Putamen (tissue), 1 donor: ENCODE measurements at regions not wholly inside any gene's neighbourhood (a gene's known extent, or its start where the extent isn't known, plus 50 kb on each side); places are given as distances from the start of the nearest gene placed in this dataset.

Experiments used
- DNase-seq: peaks from one replicate; pipeline ENCODE4 v3.0.0-alpha.2; 2016; ENCODE audit warnings: low spot score

- no peak for DNase-seq
Measured at GRCh38 chr21:15241997-15242736, 177.4 kb upstream of the NRIP1 start.

DNA sequence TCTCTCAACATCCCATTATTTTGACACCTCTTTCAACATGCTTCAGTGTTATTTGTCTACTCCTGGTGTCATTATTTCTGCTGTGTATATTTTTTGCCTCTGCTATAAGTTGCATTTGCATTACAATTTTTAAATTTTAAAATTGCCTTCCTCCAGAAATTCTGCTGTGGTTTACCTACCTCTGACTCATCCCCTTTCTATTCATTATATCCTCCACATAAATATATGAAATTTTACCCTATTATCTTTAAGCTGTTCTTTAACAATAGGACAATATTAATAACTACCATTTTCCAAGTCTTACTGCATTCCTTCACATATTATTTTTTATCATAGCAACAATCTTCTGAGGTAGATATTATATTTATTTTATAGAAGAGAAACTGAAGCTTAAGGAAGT lies 178.1 kb upstream of the NRIP1 start:
- no peak for DNase-seq

DNA sequence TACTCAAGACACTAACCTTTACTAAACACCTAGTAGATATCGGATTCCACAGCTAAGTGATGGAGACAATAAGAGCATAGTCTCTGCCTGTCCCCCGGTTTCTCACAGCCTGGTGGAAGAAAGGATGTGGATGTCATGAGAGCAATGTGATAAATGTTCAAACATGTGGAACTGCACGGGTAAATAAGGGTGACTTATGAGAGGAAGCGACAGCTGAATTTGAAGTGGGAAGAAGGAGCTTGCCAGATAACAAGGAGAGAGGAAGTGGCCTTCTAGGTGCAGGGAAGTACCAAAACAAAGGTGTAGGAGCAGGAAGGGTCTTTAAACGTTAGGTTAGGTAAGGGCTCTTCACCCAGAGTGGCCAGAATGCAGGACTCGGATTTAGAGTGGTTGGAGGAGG lies 178.6 kb upstream of the NRIP1 start:
- no peak for DNase-seq

- no peak for DNase-seq
Measured at GRCh38 chr21:15247613-15248012, 182.8 kb upstream of the NRIP1 start.

DNA sequence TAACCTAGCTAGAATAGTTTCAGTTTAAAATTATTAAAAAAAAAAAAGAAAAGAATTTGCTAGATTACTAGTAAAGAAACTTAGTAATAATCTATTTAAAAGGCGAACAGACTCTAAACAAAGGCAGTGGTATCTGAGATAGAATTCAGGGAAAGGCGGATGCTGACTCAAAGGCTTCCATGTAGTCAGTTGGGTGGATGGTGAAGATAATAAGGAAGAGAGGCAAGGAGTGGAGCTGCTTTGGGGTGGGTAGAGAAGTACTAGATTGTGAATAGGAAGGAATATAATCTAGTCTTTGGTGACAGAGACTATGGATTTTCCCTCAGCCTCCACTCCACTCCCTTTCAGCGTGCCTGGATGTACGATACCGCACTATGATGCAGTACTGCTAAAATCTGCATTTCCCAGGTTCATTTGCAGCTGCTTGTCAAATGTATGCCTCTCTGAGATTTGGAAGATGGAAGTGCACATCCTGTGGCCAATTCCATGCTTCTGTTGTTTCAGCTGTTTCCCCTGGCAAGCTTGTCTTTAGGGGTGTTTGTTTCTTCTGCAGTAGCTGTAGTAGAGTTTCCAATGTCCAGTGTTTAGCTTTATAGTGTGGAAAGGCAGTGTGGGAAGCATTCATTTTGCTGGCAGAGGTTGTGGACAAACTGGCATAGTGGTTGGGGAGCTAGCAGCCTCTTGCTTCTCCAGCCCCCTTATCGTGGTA lies 184.6 kb upstream of the NRIP1 start:
- no peak for DNase-seq

- no peak for DNase-seq
Measured at GRCh38 chr21:15250384-15250783, 185.6 kb upstream of the NRIP1 start.

DNA sequence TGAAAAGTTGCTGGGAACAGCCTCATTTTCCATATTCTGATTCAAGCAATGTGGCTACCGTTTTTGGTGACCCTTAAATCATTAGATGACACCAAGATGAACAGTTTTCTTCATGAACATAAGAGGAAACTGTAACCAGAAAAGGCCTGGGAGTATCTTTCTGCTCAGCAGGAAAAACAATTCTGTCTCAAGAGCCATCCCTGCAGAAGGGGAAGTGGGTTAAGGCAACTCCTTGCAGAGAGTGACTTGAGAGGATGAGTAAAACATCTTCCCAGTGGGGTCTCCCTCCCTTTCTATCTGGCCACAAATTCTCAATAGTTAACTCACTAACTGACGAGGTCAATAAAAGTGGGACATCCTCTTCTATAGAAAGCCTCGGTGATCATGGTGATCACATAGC lies 187.6 kb upstream of the NRIP1 start:
- no peak for DNase-seq

DNA sequence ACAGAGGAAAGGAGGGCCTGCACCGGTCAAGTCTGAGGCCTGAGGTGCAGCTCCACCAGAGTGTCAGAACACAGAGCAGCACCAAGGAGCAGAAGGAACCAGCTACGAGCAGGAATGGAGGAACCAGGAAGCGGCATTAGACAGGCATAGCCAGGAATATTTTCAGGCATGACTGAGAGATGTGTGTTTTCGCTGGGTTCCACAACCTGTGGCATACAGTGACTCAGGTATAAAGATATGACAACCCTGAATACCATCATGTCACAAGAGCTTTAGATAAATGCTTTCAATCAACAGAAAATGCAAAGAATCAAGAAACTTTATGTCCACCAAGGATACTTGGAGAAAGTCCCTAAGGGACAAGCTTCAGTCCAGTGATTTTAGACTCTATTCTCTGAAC lies 189.3 kb upstream of the NRIP1 start:
- DNase-seq: no peak

- DNase-seq: no peak
Measured at GRCh38 chr21:15255261-15255660, 190.5 kb upstream of the NRIP1 start.

- DNase-seq: no peak
Measured at GRCh38 chr21:15255763-15256162, 191.0 kb upstream of the NRIP1 start.

GRCh38 chr21:15256996-15257395 lies 192.2 kb upstream of the NRIP1 start:
- no peak for DNase-seq

DNA sequence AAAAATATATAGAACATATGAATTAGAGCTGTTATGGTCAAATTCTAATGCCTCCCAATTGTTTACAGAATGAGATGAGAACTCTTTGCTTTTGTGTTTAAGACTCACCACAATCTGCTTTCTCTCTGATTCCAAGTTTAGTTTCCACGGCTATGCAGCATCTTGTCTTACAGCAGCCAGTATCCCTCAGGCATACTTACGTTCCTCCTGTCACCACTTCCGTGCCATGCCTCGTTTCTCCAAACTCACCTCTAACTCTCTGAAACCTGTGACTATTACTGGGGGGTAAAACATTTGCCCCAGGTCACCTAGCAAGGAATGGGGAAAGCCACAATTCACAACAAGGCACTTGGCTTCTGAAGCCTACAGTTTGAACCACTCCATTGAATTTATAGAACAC lies 192.8 kb upstream of the NRIP1 start:
- no peak for DNase-seq

GRCh38 chr21:15259824-15260223 lies 195.0 kb upstream of the NRIP1 start:
- DNase-seq: no peak

GRCh38 chr21:15260604-15261003 lies 195.8 kb upstream of the NRIP1 start:
- DNase-seq: no peak

- no peak for DNase-seq
Measured at GRCh38 chr21:15264084-15264665, 199.4 kb upstream of the NRIP1 start.

DNA sequence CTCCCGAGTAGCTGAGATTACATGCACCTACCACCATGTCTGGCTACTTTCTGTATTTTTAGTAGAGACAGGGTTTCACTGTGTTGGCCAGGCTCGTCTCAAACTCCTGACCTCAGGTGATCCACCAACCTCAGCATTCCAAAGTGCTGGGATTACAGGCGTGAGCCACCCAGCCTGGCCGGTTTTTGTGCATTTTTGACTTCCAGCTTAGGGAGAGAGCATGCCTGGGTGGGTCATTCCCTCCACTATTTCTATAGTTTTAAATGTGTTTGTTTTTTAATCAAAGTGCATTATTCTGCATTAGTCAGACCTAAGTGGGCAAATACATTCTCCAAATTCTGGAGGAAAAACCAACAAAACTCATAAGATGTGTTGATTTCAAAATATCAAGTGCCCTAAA lies 207.4 kb upstream of the NRIP1 start:
- no peak for DNase-seq

DNA sequence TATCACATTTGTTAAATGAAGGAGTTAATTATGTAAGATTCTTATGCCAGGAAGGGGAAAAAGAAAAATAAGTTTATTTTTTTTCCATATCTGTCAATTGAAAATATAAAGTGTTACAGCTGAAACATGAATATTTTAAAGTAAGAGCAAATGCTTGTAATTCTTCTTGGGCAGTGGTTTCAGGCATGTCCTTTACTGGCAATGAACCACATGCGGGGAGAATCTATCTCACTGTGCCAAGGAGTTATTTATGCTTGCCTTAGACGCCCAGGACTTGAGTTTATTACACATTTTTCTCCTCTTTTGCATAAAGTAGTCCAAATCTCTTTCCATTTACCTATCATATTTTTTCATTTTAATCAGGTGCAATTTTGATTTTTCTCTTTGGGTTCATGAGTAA lies 207.8 kb upstream of the NRIP1 start:
- no peak for DNase-seq

DNA sequence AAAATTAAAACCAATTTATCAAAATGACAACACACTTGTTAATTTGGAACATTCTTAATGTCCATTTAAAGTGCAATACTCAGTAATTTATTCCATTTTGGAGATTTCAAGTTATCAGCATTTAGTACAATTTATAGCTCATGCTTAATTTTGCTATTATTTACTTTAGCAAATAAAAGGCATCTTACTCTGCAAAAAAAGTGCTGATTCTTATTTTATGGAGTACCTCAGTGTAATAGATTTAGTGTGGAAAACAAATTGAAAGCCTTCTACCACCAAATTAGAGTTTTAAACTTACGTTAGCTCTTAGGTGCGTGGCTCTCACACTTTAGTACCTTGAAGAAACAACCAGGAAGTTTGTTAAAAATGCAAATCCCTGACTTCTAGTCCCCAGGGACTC lies 208.4 kb upstream of the NRIP1 start:
- DNase-seq: no peak

DNA sequence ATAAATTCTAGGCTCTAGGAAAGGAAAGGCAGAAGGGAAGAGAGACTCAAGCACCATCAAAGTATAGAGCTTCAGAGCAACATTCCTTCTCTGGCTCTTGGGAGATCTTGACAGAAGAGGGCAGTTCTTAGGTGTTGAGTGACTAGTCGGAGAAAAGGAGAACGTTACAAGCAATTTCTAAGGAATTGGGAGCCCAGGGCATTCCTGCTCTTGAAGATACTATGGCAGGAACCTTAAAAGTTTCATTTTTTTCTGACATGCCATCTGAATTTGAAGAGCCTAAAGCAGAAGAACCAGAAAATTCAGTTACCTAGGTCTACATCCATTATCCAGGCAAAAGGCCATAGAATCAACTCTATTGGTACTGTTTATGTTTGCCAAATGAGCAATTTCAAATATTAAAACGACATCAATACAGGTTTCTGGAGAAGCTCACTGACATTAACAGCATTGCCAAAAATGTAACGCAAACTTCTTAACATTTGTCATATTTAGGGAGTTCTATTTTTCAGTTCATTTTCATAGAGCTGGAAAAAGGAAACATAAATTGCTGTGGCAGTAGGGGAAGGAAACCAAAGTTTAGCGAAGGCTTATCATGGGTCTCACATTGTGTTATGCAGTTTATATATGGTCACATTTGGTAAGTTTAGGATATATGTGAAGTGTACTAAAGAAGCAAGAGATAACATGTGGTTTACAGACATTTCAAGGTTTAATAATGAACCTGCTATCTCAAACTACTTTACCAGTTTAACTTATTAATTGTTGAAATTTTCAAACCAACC lies 210.1 kb upstream of the NRIP1 start:
- DNase-seq: no peak

DNA sequence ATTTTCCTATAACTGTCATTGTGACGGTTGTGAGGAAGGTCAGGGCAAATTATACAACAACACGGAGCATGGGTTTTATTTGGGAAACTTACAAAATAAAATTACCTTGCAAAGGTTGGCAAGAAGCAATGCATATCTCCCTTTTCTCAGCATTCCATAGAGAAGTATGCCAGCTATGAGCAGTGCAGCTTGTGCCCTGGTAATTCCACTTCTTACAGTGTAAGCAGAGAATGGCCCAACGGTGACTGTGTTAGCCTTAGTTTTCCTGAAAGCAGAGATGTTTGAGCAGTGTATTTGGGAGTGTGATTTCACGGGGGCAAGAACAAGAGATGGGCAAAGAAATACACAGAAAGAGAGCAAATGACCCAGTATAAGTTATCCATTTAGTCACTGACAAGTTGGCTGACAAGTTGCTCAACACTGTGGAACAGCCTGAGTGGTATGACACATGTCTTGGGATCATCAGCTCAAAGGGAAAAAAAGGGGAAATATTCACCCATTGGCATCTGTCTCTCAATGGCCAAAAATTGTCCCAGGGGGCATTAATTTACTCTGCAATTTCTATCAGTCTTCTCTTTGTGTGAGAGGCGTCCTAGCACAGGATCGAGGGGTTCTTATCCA lies 210.9 kb upstream of the NRIP1 start:
- no peak for DNase-seq

- no peak for DNase-seq
Measured at GRCh38 chr21:15276243-15276642, 211.4 kb upstream of the NRIP1 start.

GRCh38 chr21:15277466-15277865 lies 212.7 kb upstream of the NRIP1 start:
- no peak for DNase-seq
